Fibroblast of lung (primary cell): ENCODE measurements at regions not wholly inside any gene's neighbourhood (a gene's known extent, or its start where the extent isn't known, plus 50 kb on each side); places are given as distances from the start of the nearest gene placed in this dataset.

ENCODE experiments used
- DNase-seq, 2 donors: peaks; one replicate each; pipeline versions ENCODE4 v3.0.0 to v3.0.0-alpha.2; 2010; ENCODE audit warnings: low read depth in 2 of 2
- H2AFZ ChIP-seq: 2 replicates; pipeline ENCODE4 v1.5.1; 2012; ENCODE audit warnings: low read length, control low read depth, inconsistent platforms
- H3K27ac ChIP-seq: 2 replicates; pipeline ENCODE4 v1.5.1; 2011; ENCODE audit warnings: low read length, control low read depth; ENCODE audit not compliant: insufficient read depth
- H3K27me3 ChIP-seq: 2 replicates; pipeline ENCODE4 v1.5.1; 2011; ENCODE audit warnings: mild to moderate bottlenecking, low read length; ENCODE audit not compliant: control insufficient read depth, insufficient read depth
- H3K36me3 ChIP-seq: 2 replicates; pipeline ENCODE4 v1.5.1; 2011; ENCODE audit warnings: low read length; ENCODE audit not compliant: control insufficient read depth, insufficient read depth
- H3K4me1 ChIP-seq: 2 replicates; pipeline ENCODE4 v1.5.1; 2011; ENCODE audit warnings: low read length; ENCODE audit not compliant: control insufficient read depth, insufficient read depth; ENCODE audit errors: extremely low read depth
- H3K4me2 ChIP-seq: 2 replicates; pipeline ENCODE4 v1.5.1; 2011; ENCODE audit warnings: low read length, control low read depth; ENCODE audit not compliant: insufficient read depth; ENCODE audit errors: extremely low read depth
- H3K4me3 ChIP-seq, 4 experiments: fragments of 200-600 bp in 1 of 4; sonication (generic) in 1 of 4; replicated peaks in 1 of 4; 2 replicates each; pipeline ENCODE4 v1.5.1; 2011 to 2016; ENCODE audit warnings: low read length in 4 of 4, low read depth in 3 of 4, mild to moderate bottlenecking in 3 of 4, control low read depth in 2 of 4, inconsistent platforms in 1 of 4, mixed read lengths in 1 of 4; ENCODE audit not compliant: insufficient read depth in 1 of 4; ENCODE audit errors: control extremely low read depth in 1 of 4
- H3K79me2 ChIP-seq: 2 replicates; pipeline ENCODE4 v1.5.1; 2012; ENCODE audit warnings: mild to moderate bottlenecking, low read length, inconsistent platforms; ENCODE audit not compliant: control insufficient read depth, insufficient read depth
- H3K9ac ChIP-seq: 2 replicates; pipeline ENCODE4 v1.5.1; 2011; ENCODE audit warnings: mild to moderate bottlenecking, low read length, control low read depth; ENCODE audit not compliant: insufficient read depth
- H3K9me3 ChIP-seq: 2 replicates; pipeline ENCODE4 v1.5.1; 2012; ENCODE audit warnings: low read depth, low read length; ENCODE audit not compliant: control insufficient read depth, insufficient read depth
- H4K20me1 ChIP-seq: 2 replicates; pipeline ENCODE4 v1.5.1; 2011; ENCODE audit warnings: low read length; ENCODE audit not compliant: control insufficient read depth, insufficient read depth; ENCODE audit errors: extremely low read depth
- EZH2 ChIP-seq: IDR thresholded peaks from 2 replicates; pipeline ENCODE4 v1.5.1; 2012; ENCODE audit warnings: low read length, control low read depth, mild to moderate bottlenecking; ENCODE audit errors: missing control alignments
- TF ChIP-seq, protein P1 (sequence below), 2 donors: IDR thresholded peaks in 1 of 2; conservative IDR thresholded peaks in 1 of 2; 1 replicate in 1 of 2; 2 replicates in 1 of 2; pipeline ENCODE4 v1.5.1; 2011 to 2012; ENCODE audit warnings: low read length in 2 of 2, control low read depth in 1 of 2, inconsistent platforms in 1 of 2, low read depth in 1 of 2, mild to moderate bottlenecking in 1 of 2

DNA sequence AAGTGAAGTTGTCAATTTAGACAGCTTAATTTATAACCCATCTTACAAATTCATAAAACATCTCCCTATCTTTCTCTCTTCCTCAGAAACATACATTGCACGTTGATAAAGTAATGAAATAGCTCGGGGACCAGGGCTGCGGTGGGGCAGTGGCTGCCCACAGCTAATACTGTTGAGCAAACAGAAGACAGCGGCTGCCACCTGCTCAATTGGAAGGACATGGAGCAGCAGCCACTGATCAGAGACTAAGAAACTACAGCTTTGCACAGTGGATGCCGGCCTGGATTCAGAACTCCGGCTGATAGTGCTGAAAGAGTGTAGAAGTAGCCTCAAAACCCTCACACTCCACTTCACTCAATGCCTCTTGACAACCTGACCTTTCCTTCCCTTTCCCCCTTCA is 157.9 kb upstream of the PDE10A start:
- Histone ChIP-seq H3K9ac (no peak overlapping the region), H3K4me2 (no peak overlapping the region), H3K27ac (no peak overlapping the region), H2AFZ (no peak overlapping the region), H3K79me2 (no peaks in the 10 kb centered on the region), H3K36me3 (no peaks in the 10 kb centered on the region), H3K9me3 (no peaks in the 10 kb centered on the region), H3K4me1 (no peaks in the 10 kb centered on the region), H4K20me1 (no peaks in the 10 kb centered on the region), H3K4me3 (no peak overlapping the region), H3K27me3 (no peaks in the 10 kb centered on the region)
- no peak for TF ChIP-seq EZH2
- TF ChIP-seq, protein P1, sequence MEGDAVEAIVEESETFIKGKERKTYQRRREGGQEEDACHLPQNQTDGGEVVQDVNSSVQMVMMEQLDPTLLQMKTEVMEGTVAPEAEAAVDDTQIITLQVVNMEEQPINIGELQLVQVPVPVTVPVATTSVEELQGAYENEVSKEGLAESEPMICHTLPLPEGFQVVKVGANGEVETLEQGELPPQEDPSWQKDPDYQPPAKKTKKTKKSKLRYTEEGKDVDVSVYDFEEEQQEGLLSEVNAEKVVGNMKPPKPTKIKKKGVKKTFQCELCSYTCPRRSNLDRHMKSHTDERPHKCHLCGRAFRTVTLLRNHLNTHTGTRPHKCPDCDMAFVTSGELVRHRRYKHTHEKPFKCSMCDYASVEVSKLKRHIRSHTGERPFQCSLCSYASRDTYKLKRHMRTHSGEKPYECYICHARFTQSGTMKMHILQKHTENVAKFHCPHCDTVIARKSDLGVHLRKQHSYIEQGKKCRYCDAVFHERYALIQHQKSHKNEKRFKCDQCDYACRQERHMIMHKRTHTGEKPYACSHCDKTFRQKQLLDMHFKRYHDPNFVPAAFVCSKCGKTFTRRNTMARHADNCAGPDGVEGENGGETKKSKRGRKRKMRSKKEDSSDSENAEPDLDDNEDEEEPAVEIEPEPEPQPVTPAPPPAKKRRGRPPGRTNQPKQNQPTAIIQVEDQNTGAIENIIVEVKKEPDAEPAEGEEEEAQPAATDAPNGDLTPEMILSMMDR (conservative IDR thresholded peaks at IDR 0.05 in 1 of 2, IDR thresholded peaks at IDR 0.05 in 1 of 2; ENCODE audit: low read depth in 1 of 2, low read length in 2 of 2), result no peak
- DNase-seq, result no peak

DNA sequence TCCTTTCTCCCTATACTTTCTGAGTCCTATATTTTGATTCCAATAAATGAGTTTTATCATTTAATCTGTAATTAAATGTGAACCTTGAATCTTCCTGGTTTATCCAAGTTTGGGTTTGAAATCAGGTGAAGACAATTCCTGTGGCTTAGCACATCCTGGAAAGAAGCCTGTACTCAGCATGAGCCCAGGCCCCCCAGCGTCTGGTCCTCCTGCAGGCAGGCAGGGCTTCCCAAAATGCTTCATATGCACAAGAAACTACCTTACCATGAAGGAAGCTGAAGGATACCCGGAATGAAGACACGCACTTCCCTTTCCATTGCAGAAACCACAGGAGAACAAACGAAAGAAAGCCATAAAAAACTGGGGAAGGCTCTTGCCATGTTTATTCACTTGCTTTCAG is 157.4 kb upstream of the PDE10A start:
- Histone ChIP-seq H3K4me3 (no peak overlapping the region), H3K36me3 (no peaks in the 10 kb centered on the region), H3K79me2 (no peaks in the 10 kb centered on the region), H3K9ac (no peak overlapping the region), H3K9me3 (no peaks in the 10 kb centered on the region), H3K4me2 (no peak overlapping the region), H3K27me3 (no peaks in the 10 kb centered on the region), H3K4me1 (no peaks in the 10 kb centered on the region), H3K27ac (no peak overlapping the region), H2AFZ (no peak overlapping the region), H4K20me1 (no peaks in the 10 kb centered on the region)
- no peak for DNase-seq
- TF ChIP-seq EZH2, result no peak
- TF ChIP-seq, protein P1 (conservative IDR thresholded peaks at IDR 0.05 in 1 of 2, IDR thresholded peaks at IDR 0.05 in 1 of 2; ENCODE audit: low read depth in 1 of 2, low read length in 2 of 2), result no peak

DNA sequence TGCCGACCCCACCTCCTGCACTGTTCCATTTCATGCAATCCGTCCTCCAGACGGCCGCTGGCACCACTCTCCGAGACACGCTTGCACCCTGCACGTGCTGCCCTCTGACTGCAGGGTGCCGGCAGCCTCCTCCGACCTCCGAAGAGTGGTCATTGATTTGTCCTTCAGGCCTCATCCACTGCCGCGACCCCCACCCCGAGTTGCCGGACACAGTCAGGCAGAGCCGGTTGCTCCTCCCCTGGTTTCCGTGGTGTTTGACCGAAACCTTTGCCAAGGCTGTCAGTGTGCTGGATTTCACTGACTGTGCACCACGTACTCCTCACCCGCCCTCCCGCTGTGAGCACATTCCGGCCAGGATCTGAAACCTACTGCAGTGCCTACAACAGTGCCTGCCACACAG is 156.4 kb upstream of the PDE10A start:
- no peak for DNase-seq
- no peaks in the 10 kb centered on the region for H3K36me3 ChIP-seq
- no peak overlapping the region for H3K4me2 ChIP-seq
- H3K9me3 ChIP-seq, result no peaks in the 10 kb centered on the region
- no peak overlapping the region for H3K27ac ChIP-seq
- H2AFZ ChIP-seq, result no peak overlapping the region
- no peak overlapping the region for H3K9ac ChIP-seq
- H3K4me1 ChIP-seq, result no peaks in the 10 kb centered on the region
- H3K27me3 ChIP-seq, result no peaks in the 10 kb centered on the region
- no peaks in the 10 kb centered on the region for H3K79me2 ChIP-seq
- H3K4me3 ChIP-seq, result no peak overlapping the region
- no peaks in the 10 kb centered on the region for H4K20me1 ChIP-seq
- TF ChIP-seq, protein P1 (conservative IDR thresholded peaks at IDR 0.05 in 1 of 2, IDR thresholded peaks at IDR 0.05 in 1 of 2; ENCODE audit: low read depth in 1 of 2, low read length in 2 of 2), result no peak
- TF ChIP-seq EZH2, result no peak
